ENCODE measurements at regions not wholly inside any gene's neighbourhood (a gene's known extent, or its start where the extent isn't known, plus 50 kb on each side); places are given as distances from the start of the nearest gene placed in this dataset.

DNA sequence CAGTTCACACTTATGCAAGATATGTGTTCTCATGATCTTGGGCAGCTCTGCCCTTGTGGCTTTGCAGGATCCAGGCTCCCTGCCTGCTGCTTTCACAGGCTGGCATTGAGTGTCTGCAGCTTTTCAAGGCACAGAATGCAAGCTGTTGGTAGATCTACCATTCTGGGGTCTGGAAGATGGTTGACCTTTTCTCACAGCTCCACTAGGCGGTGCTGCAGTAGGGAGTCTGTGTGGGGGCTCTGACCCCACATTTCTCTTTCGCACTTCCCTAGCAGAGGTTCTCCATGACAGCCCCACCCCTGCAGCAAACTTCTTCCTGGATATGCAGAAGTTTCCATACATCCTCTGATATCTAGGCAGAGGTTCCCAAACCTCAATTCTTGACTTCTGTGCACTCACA, 500.5 kb downstream of the BRINP3 start:
- H3K27me3 ChIP-seq, result no peaks in the 10 kb centered on the region
- TF ChIP-seq CTCF (IDR thresholded peaks at IDR 0.05) (no peak), POLR2A (IDR thresholded peaks at IDR 0.05) (no peak)
- no peaks in the 10 kb centered on the region for H3K4me1 ChIP-seq
- ATAC-seq (no peak), DNase-seq (no peak)
- H3K4me3 ChIP-seq, result no peak overlapping the region
- H3K9me3 ChIP-seq, result no peaks in the 10 kb centered on the region
- H3K27ac ChIP-seq, result no peak overlapping the region
- WGBS (ENCODE audit: insufficient coverage, low coverage, low lambda C conversion rate, missing lambda C conversion rate), result 80% methylated on average over 1 of the region's 2 CpGs
- no peaks in the 10 kb centered on the region for H3K36me3 ChIP-seq
- intact Hi-C loops (cut with DNase I), result no loop called here

GRCh38 chr1:189983166-189983890, 494.3 kb downstream of the BRINP3 start:
- H3K36me3 ChIP-seq, result no peaks in the 10 kb centered on the region
- H3K27me3 ChIP-seq, result no peaks in the 10 kb centered on the region
- H3K9me3 ChIP-seq, result no peaks in the 10 kb centered on the region
- no peak for TF ChIP-seq POLR2A (IDR thresholded peaks at IDR 0.05)
- no peak for TF ChIP-seq CTCF (IDR thresholded peaks at IDR 0.05)
- intact Hi-C loops (cut with DNase I), result no loop called here
- DNase-seq (no peak), ATAC-seq (no peak)
- H3K4me1 ChIP-seq, result no peaks in the 10 kb centered on the region
- no peak overlapping the region for H3K4me3 ChIP-seq
- H3K27ac ChIP-seq, result no peak overlapping the region
- WGBS (ENCODE audit: insufficient coverage, low coverage, low lambda C conversion rate, missing lambda C conversion rate), result 33% methylated on average over 3 of the region's 3 CpGs

- H3K9me3 ChIP-seq, result no peaks in the 10 kb centered on the region
- no peak overlapping the region for H3K4me3 ChIP-seq
- ATAC-seq (no peak), DNase-seq (no peak)
- H3K27ac ChIP-seq, result no peak overlapping the region
- intact Hi-C loops (cut with DNase I), result no loop called here
- no peaks in the 10 kb centered on the region for H3K27me3 ChIP-seq
- TF ChIP-seq CTCF (IDR thresholded peaks at IDR 0.05) (no peak), POLR2A (IDR thresholded peaks at IDR 0.05) (no peak)
- no peaks in the 10 kb centered on the region for H3K36me3 ChIP-seq
- H3K4me1 ChIP-seq, result no peaks in the 10 kb centered on the region
Observed at GRCh38 chr1:189986516-189986915, 491.1 kb downstream of the BRINP3 start.

DNA sequence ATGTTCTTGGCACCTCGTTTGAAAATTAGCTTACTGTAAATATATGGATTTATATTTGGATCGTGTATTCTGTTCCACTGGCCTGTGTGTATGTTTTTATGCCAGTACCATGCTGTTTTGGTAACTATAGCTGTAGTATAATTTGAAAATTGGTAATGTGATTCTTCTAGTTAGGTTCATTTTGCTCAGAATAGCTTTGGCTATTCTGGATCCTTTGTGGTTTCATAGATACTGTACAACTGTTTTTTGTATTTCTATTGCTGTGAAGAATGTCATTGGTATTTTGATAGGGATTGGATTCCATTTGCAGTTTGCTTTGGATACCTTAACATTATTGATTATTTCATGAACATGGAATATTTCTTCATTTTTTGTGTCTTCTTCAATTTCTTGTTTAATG, 490.2 kb downstream of the BRINP3 start:
- H3K27ac ChIP-seq, result no peak overlapping the region
- DNase-seq, result no peak
- H3K9me3 ChIP-seq, result no peaks in the 10 kb centered on the region
- no peak overlapping the region for H3K4me3 ChIP-seq
- ATAC-seq, result no peak
- WGBS (ENCODE audit: insufficient coverage, low coverage, low lambda C conversion rate, missing lambda C conversion rate), result 33% methylated on average over 2 of the region's 2 CpGs
- no peaks in the 10 kb centered on the region for H3K36me3 ChIP-seq
- intact Hi-C loops (cut with DNase I), result no loop called here
- no peaks in the 10 kb centered on the region for H3K4me1 ChIP-seq
- TF ChIP-seq POLR2A (IDR thresholded peaks at IDR 0.05), result no peak
- no peak for TF ChIP-seq CTCF (IDR thresholded peaks at IDR 0.05)
- no peaks in the 10 kb centered on the region for H3K27me3 ChIP-seq

- DNase-seq (no peak), ATAC-seq (no peak)
- Histone ChIP-seq H3K4me3 (no peak overlapping the region), H3K36me3 (no peaks in the 10 kb centered on the region), H3K4me1 (no peaks in the 10 kb centered on the region), H3K27me3 (no peaks in the 10 kb centered on the region), H3K27ac (no peak overlapping the region), H3K9me3 (no peaks in the 10 kb centered on the region)
- 87% methylated on average over 8 of the region's 12 CpGs for WGBS (ENCODE audit: insufficient coverage, low coverage, low lambda C conversion rate, missing lambda C conversion rate)
- intact Hi-C loops (cut with DNase I), result no loop called here
- TF ChIP-seq POLR2A (IDR thresholded peaks at IDR 0.05) (no peak), CTCF (IDR thresholded peaks at IDR 0.05) (no peak)
Observed at GRCh38 chr1:189992856-189993255, 484.8 kb downstream of the BRINP3 start.

Data from right lobe of liver (tissue), 6 donors.